H1 (cell line): ENCODE measurements at regions not wholly inside any gene's neighbourhood (a gene's known extent, or its start where the extent isn't known, plus 50 kb on each side); places are given as distances from the start of the nearest gene placed in this dataset.

ENCODE experiments used
- CHD1 ChIP-seq: IDR thresholded peaks from 2 replicates; pipeline ENCODE4 v1.6.1; 2012; ENCODE audit warnings: low read depth, low read length, improper control_type of control experiment
- CHD2 ChIP-seq: IDR thresholded peaks from 2 replicates; pipeline ENCODE4 v1.6.1; 2012; ENCODE audit warnings: low read length, improper control_type of control experiment
- EGR1 ChIP-seq: IDR thresholded peaks from 2 replicates; pipeline ENCODE4 v1.6.1; 2011; ENCODE audit warnings: low read depth, low read length, borderline replicate concordance
- EP300 ChIP-seq, 2 experiments: IDR thresholded peaks; 1 replicate in 1 of 2; 2 replicates in 1 of 2; pipeline ENCODE4 v1.6.1; 2011 to 2012; ENCODE audit warnings: low read depth in 2 of 2, low read length in 2 of 2, mild to moderate bottlenecking in 2 of 2, borderline replicate concordance in 1 of 2, inconsistent platforms in 1 of 2, moderate library complexity in 1 of 2
- EZH2 ChIP-seq: fragments of 200-600 bp; sonication (generic); IDR thresholded peaks from 2 replicates; pipeline ENCODE4 v1.7.1; 2012; ENCODE audit warnings: low read depth, mild to moderate bottlenecking, moderate library complexity, low read length, inconsistent platforms; ENCODE audit not compliant: severe bottlenecking
- FOSL1 ChIP-seq: IDR thresholded peaks from 2 replicates; pipeline ENCODE4 v1.6.1; 2011; ENCODE audit warnings: mild to moderate bottlenecking, low read depth, low read length, moderate library complexity; ENCODE audit not compliant: insufficient read depth
- PHF8 ChIP-seq: fragments of 200-600 bp; sonication (generic); conservative IDR thresholded peaks from 2 replicates; pipeline ENCODE4 v1.7.1; 2012; ENCODE audit warnings: low read depth, mild to moderate bottlenecking, inconsistent platforms, low read length, moderate library complexity
- SUZ12 ChIP-seq: fragments of 200-600 bp; sonication (generic); IDR thresholded peaks from 2 replicates; pipeline ENCODE4 v1.6.1; 2012; ENCODE audit warnings: mild to moderate bottlenecking, inconsistent platforms, low read length, moderate library complexity, mixed read lengths
- TCF12 ChIP-seq: IDR thresholded peaks from 2 replicates; pipeline ENCODE4 v1.6.1; 2011; ENCODE audit warnings: low read depth, mild to moderate bottlenecking, low read length
- TF ChIP-seq, protein P1 (sequence below), 3 experiments: IDR thresholded peaks; 1 replicate in 2 of 3; 2 replicates in 1 of 3; pipeline versions ENCODE4 v1.5.1 to v1.6.1; 2011; ENCODE audit warnings: low read length in 3 of 3, mild to moderate bottlenecking in 3 of 3, inconsistent platforms in 2 of 3, low read depth in 1 of 3, moderate library complexity in 1 of 3; ENCODE audit not compliant: insufficient read depth in 1 of 3; ENCODE audit errors: control extremely low read depth in 1 of 3
- TF ChIP-seq, protein P2 (sequence below): fragments of 300-600 bp; sonication (generic); IDR thresholded peaks from 2 replicates; pipeline ENCODE4 v1.7.1; 2012; ENCODE audit warnings: low read length, moderate library complexity, mild to moderate bottlenecking, inconsistent platforms; ENCODE audit not compliant: insufficient replicate concordance
- TF ChIP-seq, protein P3 (sequence below): IDR thresholded peaks from 2 replicates; pipeline ENCODE4 v1.6.1; 2012; ENCODE audit warnings: inconsistent platforms
- TF ChIP-seq, protein P4 (sequence below): IDR thresholded peaks from 2 replicates; pipeline ENCODE4 v1.6.1; 2011; ENCODE audit warnings: low read length, improper control_type of control experiment

DNA sequence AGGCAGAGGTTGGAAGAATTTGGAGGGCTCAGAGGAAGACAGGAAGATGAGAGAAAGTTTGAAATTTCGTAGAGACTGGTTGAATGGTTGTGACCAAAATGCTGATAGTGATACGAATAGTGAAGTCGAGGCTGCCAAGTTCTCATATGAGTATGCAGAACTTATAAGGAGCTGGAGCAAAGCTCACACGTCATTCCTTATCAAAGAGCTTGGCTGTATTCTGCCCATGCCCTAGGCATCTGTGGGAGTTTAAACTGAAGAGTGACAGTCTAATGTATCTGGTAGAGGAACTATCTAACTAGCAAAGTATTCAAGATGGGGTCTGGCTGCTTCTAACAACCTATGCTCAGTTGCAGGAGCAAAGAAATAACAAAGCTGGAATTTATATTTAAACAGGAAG lies 102.1 kb downstream of the PCDH18 start:
- no peak for TF ChIP-seq EP300 (IDR thresholded peaks at IDR 0.05; ENCODE audit: borderline replicate concordance in 1 of 2, low read depth in 2 of 2, low read length in 2 of 2)
- TF ChIP-seq, protein P1, sequence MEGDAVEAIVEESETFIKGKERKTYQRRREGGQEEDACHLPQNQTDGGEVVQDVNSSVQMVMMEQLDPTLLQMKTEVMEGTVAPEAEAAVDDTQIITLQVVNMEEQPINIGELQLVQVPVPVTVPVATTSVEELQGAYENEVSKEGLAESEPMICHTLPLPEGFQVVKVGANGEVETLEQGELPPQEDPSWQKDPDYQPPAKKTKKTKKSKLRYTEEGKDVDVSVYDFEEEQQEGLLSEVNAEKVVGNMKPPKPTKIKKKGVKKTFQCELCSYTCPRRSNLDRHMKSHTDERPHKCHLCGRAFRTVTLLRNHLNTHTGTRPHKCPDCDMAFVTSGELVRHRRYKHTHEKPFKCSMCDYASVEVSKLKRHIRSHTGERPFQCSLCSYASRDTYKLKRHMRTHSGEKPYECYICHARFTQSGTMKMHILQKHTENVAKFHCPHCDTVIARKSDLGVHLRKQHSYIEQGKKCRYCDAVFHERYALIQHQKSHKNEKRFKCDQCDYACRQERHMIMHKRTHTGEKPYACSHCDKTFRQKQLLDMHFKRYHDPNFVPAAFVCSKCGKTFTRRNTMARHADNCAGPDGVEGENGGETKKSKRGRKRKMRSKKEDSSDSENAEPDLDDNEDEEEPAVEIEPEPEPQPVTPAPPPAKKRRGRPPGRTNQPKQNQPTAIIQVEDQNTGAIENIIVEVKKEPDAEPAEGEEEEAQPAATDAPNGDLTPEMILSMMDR (IDR thresholded peaks at IDR 0.05; ENCODE audit: control extremely low read depth in 1 of 3, insufficient read depth in 1 of 3, low read depth in 1 of 3, low read length in 3 of 3): no peak
- TF ChIP-seq EZH2: no peak
- no peak for TF ChIP-seq CHD2
- TF ChIP-seq, protein P2, sequence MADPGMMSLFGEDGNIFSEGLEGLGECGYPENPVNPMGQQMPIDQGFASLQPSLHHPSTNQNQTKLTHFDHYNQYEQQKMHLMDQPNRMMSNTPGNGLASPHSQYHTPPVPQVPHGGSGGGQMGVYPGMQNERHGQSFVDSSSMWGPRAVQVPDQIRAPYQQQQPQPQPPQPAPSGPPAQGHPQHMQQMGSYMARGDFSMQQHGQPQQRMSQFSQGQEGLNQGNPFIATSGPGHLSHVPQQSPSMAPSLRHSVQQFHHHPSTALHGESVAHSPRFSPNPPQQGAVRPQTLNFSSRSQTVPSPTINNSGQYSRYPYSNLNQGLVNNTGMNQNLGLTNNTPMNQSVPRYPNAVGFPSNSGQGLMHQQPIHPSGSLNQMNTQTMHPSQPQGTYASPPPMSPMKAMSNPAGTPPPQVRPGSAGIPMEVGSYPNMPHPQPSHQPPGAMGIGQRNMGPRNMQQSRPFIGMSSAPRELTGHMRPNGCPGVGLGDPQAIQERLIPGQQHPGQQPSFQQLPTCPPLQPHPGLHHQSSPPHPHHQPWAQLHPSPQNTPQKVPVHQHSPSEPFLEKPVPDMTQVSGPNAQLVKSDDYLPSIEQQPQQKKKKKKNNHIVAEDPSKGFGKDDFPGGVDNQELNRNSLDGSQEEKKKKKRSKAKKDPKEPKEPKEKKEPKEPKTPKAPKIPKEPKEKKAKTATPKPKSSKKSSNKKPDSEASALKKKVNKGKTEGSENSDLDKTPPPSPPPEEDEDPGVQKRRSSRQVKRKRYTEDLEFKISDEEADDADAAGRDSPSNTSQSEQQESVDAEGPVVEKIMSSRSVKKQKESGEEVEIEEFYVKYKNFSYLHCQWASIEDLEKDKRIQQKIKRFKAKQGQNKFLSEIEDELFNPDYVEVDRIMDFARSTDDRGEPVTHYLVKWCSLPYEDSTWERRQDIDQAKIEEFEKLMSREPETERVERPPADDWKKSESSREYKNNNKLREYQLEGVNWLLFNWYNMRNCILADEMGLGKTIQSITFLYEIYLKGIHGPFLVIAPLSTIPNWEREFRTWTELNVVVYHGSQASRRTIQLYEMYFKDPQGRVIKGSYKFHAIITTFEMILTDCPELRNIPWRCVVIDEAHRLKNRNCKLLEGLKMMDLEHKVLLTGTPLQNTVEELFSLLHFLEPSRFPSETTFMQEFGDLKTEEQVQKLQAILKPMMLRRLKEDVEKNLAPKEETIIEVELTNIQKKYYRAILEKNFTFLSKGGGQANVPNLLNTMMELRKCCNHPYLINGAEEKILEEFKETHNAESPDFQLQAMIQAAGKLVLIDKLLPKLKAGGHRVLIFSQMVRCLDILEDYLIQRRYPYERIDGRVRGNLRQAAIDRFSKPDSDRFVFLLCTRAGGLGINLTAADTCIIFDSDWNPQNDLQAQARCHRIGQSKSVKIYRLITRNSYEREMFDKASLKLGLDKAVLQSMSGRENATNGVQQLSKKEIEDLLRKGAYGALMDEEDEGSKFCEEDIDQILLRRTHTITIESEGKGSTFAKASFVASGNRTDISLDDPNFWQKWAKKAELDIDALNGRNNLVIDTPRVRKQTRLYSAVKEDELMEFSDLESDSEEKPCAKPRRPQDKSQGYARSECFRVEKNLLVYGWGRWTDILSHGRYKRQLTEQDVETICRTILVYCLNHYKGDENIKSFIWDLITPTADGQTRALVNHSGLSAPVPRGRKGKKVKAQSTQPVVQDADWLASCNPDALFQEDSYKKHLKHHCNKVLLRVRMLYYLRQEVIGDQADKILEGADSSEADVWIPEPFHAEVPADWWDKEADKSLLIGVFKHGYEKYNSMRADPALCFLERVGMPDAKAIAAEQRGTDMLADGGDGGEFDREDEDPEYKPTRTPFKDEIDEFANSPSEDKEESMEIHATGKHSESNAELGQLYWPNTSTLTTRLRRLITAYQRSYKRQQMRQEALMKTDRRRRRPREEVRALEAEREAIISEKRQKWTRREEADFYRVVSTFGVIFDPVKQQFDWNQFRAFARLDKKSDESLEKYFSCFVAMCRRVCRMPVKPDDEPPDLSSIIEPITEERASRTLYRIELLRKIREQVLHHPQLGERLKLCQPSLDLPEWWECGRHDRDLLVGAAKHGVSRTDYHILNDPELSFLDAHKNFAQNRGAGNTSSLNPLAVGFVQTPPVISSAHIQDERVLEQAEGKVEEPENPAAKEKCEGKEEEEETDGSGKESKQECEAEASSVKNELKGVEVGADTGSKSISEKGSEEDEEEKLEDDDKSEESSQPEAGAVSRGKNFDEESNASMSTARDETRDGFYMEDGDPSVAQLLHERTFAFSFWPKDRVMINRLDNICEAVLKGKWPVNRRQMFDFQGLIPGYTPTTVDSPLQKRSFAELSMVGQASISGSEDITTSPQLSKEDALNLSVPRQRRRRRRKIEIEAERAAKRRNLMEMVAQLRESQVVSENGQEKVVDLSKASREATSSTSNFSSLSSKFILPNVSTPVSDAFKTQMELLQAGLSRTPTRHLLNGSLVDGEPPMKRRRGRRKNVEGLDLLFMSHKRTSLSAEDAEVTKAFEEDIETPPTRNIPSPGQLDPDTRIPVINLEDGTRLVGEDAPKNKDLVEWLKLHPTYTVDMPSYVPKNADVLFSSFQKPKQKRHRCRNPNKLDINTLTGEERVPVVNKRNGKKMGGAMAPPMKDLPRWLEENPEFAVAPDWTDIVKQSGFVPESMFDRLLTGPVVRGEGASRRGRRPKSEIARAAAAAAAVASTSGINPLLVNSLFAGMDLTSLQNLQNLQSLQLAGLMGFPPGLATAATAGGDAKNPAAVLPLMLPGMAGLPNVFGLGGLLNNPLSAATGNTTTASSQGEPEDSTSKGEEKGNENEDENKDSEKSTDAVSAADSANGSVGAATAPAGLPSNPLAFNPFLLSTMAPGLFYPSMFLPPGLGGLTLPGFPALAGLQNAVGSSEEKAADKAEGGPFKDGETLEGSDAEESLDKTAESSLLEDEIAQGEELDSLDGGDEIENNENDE: no peak
- no peak for TF ChIP-seq SUZ12
- no peak for TF ChIP-seq EGR1
- TF ChIP-seq CHD1: no peak
- TF ChIP-seq, protein P3, sequence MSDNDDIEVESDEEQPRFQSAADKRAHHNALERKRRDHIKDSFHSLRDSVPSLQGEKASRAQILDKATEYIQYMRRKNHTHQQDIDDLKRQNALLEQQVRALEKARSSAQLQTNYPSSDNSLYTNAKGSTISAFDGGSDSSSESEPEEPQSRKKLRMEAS: no peak
- no peak for TF ChIP-seq FOSL1
- no peak for TF ChIP-seq PHF8
- TF ChIP-seq, protein P4, sequence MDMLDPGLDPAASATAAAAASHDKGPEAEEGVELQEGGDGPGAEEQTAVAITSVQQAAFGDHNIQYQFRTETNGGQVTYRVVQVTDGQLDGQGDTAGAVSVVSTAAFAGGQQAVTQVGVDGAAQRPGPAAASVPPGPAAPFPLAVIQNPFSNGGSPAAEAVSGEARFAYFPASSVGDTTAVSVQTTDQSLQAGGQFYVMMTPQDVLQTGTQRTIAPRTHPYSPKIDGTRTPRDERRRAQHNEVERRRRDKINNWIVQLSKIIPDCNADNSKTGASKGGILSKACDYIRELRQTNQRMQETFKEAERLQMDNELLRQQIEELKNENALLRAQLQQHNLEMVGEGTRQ: no peak
- no peak for TF ChIP-seq TCF12
